GM12878 (cell line): ENCODE measurements at regions not wholly inside any gene's neighbourhood (a gene's known extent, or its start where the extent isn't known, plus 50 kb on each side); places are given as distances from the start of the nearest gene placed in this dataset.

ENCODE experiments used
- CREB1 ChIP-seq: IDR thresholded peaks from 2 replicates; pipeline ENCODE4 v1.6.1; 2012; ENCODE audit warnings: low read depth, mild to moderate bottlenecking, inconsistent platforms
- CTCF ChIP-seq, 3 experiments: IDR thresholded peaks in 2 of 3; conservative IDR thresholded peaks in 1 of 3; 2 replicates each; pipeline ENCODE4 v1.5.1; 2011; ENCODE audit warnings: low read depth in 3 of 3, low read length in 3 of 3, mild to moderate bottlenecking in 3 of 3, control low read depth in 2 of 3, moderate library complexity in 2 of 3, inconsistent platforms in 1 of 3, mixed read lengths in 1 of 3; ENCODE audit not compliant: control insufficient read depth in 2 of 3, insufficient read depth in 1 of 3; ENCODE audit errors: extremely low read depth in 1 of 3
- DPF2 ChIP-seq: fragments of 450-650 bp; IDR thresholded peaks from 2 replicates; pipeline ENCODE4 v1.6.1; 2017; ENCODE audit warnings: mild to moderate bottlenecking
- NR2C1 ChIP-seq: fragments of 450-650 bp; IDR thresholded peaks from 2 replicates; pipeline ENCODE4 v1.6.1; 2017; ENCODE audit warnings: antibody characterized with exemption, mild to moderate bottlenecking, moderate library complexity
- NR2C2 ChIP-seq: IDR thresholded peaks from 2 replicates; pipeline ENCODE4 v1.6.1; 2011; ENCODE audit warnings: borderline replicate concordance, low read depth; ENCODE audit not compliant: control insufficient read depth, insufficient read length
- POLR2A ChIP-seq: IDR thresholded peaks from 2 replicates; pipeline ENCODE4 v1.6.1; 2011; ENCODE audit warnings: low read depth, mild to moderate bottlenecking, low read length
- RAD51 ChIP-seq: fragments of 450-650 bp; IDR thresholded peaks from 2 replicates; pipeline ENCODE4 v1.6.1; 2016; ENCODE audit warnings: moderate library complexity, mild to moderate bottlenecking, inconsistent platforms
- SMC3 ChIP-seq: IDR thresholded peaks from 2 replicates; pipeline ENCODE4 v1.6.1; 2011; ENCODE audit warnings: low read length, improper control_type of control experiment, borderline replicate concordance
- TCF12 ChIP-seq: IDR thresholded peaks from 2 replicates; pipeline ENCODE4 v1.6.1; 2011; ENCODE audit warnings: low read depth, mild to moderate bottlenecking, low read length
- YY1 ChIP-seq: IDR thresholded peaks from 2 replicates; pipeline ENCODE4 v1.6.1; 2011; ENCODE audit warnings: low read depth, mild to moderate bottlenecking, low read length

- TF ChIP-seq YY1 (no peak), NR2C2 (no peak), CTCF (IDR thresholded peaks at IDR 0.05 in 2 of 3, conservative IDR thresholded peaks at IDR 0.05 in 1 of 3; ENCODE audit: control insufficient read depth in 2 of 3, extremely low read depth in 1 of 3, insufficient read depth in 1 of 3, low read depth in 3 of 3, low read length in 3 of 3) (no peak), POLR2A (no peak), RAD51 (no peak), NR2C1 (no peak), TCF12 (no peak), CREB1 (no peak), SMC3 (no peak), DPF2 (no peak)
Observed at GRCh38 chr7:51501620-51502019, 185.0 kb upstream of the COBL start.
